GM13976 (cell line): ENCODE measurements at regions not wholly inside any gene's neighbourhood (a gene's known extent, or its start where the extent isn't known, plus 50 kb on each side); places are given as distances from the start of the nearest gene placed in this dataset.

Experiments used
- DNase-seq: peaks from one replicate; pipeline ENCODE4 v3.0.0; 2012; ENCODE audit warnings: low spot score
- in situ Hi-C: fragments of 300-500 bp; cut with MboI; formaldehyde crosslinking; loops from one replicate; pipeline ENCODE4 v1.12.0; 2022; ENCODE audit warnings: low sequenced_read_pairs, mixed read lengths, inconsistent platforms; ENCODE audit not compliant: unreplicated experiment
- TF ChIP-seq, protein P1 (sequence below): IDR thresholded peaks from 2 replicates; pipeline ENCODE4 v1.5.1; 2012; ENCODE audit warnings: borderline replicate concordance, mild to moderate bottlenecking; ENCODE audit not compliant: insufficient read depth; ENCODE audit errors: extremely low read depth, missing control alignments, control extremely low read depth

DNA sequence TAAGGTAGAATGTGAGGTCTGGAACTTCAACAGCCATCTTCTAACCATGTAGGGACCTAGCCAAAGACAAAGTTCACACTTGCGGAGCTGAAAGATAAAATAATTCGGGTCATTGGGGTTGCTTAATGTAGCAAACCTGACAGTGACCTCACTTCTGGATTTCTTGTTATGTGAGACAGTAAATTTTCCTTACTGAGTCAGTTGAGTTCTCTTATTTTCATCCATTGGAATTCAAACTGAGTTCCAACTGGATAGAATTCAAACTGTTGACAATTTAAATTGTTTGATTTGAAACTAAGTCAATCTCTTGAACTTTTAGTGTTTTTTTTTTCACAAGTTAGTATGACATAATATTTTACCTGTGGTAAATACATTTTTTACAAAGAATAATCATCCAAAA is 406.5 kb downstream of the ADAMTS20 start:
- in situ Hi-C loops, result no loop called here
- TF ChIP-seq, protein P1, sequence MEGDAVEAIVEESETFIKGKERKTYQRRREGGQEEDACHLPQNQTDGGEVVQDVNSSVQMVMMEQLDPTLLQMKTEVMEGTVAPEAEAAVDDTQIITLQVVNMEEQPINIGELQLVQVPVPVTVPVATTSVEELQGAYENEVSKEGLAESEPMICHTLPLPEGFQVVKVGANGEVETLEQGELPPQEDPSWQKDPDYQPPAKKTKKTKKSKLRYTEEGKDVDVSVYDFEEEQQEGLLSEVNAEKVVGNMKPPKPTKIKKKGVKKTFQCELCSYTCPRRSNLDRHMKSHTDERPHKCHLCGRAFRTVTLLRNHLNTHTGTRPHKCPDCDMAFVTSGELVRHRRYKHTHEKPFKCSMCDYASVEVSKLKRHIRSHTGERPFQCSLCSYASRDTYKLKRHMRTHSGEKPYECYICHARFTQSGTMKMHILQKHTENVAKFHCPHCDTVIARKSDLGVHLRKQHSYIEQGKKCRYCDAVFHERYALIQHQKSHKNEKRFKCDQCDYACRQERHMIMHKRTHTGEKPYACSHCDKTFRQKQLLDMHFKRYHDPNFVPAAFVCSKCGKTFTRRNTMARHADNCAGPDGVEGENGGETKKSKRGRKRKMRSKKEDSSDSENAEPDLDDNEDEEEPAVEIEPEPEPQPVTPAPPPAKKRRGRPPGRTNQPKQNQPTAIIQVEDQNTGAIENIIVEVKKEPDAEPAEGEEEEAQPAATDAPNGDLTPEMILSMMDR, result no peak
- no peak for DNase-seq

DNA sequence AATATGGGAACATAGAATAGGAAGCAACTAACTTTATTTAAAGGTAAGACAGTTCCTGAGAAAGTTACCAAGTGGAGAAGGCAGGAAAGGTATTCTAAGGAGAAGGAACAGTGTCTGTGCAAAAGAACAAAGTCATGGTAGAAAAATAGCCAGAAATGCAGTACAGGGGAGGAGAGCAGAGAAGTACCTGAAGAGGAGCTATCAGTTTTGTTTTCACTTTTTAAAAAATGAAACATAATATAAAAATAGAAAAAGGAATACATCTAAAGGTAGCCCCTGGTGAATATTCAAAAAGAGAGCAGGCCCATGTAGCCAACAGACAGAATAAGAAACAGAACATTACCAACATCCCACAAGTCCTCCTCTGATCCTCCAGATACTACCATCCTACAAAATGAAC is 408.7 kb downstream of the ADAMTS20 start:
- TF ChIP-seq, protein P1, result no peak
- no peak for DNase-seq
- in situ Hi-C loops, result no loop called here

DNA sequence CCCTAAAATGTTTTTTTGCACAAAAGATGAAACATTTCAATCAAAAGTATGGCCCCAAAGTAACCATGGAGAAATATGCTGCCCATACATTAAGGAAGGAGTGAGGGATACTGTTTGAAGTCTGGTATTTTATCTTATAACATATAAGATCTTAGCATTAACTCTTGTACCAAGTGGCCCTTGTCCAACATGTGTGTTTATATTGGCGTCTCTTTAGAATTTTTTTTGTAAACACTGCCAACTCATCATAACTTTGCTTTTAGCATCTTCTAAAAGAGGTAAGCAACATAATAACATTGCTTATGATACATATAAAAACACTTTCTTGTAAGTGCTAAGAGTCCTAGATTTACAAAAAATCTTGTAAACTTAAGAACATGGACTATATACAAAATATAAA is 419.7 kb downstream of the ADAMTS20 start:
- TF ChIP-seq, protein P1, result no peak
- in situ Hi-C loops, result no loop called here
- DNase-seq, result no peak

DNA sequence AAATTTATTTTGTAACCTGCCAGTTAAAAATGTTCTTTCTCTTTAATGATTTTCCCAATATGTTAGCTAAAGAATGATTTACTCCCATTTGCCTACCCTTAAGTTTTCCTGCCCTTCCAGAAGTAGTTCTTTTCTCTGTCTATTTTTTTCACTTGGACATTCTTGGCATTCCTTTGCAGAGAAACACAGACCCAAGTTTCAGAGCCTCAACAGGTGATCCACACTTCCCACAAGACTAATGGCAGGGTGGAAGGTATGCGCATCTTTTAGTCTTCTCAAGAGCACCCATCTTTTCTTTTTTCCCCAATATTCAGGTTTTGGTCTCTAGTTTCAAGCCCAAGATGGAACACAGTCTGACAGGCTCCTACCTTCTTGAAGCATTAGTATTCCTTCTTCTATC is 420.7 kb downstream of the ADAMTS20 start:
- in situ Hi-C loops, result no loop called here
- TF ChIP-seq, protein P1, result no peak
- DNase-seq, result no peak

DNA sequence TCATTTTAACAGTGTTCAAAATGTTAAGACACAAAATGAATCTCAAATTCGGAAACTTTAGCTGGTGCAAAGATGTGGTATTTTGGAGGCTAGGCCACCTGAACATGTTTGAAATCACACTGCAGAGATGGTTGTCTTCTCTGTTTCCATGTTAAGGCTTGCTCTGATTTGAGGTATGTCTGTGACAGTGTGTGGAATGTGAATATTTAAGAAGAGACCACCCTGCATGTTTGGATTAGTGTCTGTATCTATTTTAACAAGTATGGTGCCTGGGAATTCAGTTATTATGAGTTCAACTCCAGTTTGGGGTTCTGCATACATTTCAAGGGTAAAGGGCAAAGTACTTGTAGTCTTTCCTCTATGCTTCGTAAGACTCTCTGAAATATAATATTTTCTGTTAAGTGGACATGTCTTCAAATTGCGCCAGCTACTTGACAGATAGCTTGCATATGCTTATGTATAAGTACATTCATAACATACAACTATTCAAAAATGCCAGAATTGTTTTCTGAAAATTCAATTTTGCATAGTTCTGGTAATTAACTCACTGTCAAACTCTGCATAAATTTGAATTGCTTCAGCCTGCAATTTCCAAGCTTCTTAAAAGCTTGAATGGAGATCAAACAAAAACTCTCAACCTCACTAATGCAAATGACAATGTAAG is 424.0 kb downstream of the ADAMTS20 start:
- DNase-seq, result no peak
- TF ChIP-seq, protein P1, result no peak
- in situ Hi-C loops, result no loop called here

DNA sequence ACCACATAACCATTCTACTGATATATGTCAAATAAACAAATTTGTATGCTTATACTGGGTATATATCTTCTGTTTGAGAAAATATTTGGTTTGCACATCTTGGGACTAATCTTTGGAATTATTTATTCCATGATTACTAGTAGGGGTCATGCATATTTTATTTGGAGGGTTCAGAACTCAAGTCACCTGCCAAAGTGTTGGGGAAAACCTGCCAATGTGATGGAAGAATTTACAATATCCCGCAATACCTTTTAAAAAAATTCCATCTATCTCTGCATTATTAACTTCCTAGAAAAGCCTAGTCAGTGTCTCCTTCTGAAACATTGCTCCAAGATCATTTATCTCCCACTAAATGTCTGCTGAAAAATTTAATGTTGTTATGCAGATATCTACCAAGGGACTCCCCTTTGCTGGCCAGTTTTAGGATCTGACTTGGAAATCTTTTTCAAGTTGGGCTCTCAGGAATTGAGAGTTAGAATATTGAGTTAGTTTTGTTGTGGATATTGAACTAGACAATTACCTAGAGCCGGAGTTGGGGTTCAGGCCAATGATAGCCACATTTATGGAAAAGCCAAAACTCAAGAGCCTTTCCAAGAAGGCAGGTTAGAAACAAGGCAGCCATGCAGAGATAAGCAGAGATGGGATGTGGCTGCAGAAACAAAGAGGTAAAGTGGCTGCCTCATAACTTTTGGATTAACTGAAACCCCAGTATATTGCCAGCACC is 425.2 kb downstream of the ADAMTS20 start:
- DNase-seq, result no peak
- TF ChIP-seq, protein P1, result no peak
- in situ Hi-C loops, result no loop called here
